ENCODE measurements at regions not wholly inside any gene's neighbourhood (a gene's known extent, or its start where the extent isn't known, plus 50 kb on each side); places are given as distances from the start of the nearest gene placed in this dataset.

- TF ChIP-seq ZBTB4 (CRISPR knock-in tag; IDR thresholded peaks at IDR 0.05; ENCODE audit: borderline replicate concordance): no peak
- no peak for TF ChIP-seq GATAD2A (CRISPR knock-in tag; IDR thresholded peaks at IDR 0.05)
- TF ChIP-seq ATF2 (CRISPR knock-in tag; IDR thresholded peaks at IDR 0.05): no peak
- TF ChIP-seq MAFK (conservative IDR thresholded peaks at IDR 0.05 in 1 of 2, IDR thresholded peaks at IDR 0.05 in 1 of 2; ENCODE audit: low read length in 2 of 2): no peak
These were observed 637.8 kb upstream of the ADGRL3 start (continued) for GRCh38 chr4:60562334-60562733.

DNA sequence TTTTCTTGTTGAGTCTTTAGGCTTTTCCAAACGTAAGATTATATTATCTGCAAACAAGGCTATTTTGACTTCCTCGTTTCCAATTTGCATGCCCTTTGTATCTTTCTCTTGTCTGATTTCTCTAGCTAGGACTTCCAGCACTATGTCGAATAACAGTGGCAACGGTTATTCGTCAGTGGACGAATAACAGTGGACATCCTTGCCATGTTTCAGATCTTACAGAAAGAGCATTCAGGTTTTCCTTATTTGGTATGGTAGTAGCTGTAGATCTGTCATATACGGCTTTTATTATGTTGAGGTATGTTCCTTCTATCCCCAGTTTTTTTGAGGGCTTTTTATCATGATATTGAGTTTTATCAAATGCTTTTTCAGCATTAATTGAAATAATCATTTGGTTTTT is 634.6 kb upstream of the ADGRL3 start:
- ATAC-seq (no peak), DNase-seq (ENCODE audit: low spot score) (no peak), FAIRE-seq (no peak)
- Histone ChIP-seq H3K27ac (ENCODE audit: extremely low read length, insufficient read depth, low read length) (no peak overlapping the region), H3K9me3 (ENCODE audit: low read length) (peaks cover 24% of the 10 kb centered on the region), H2AFZ (ENCODE audit: low read length) (no peak overlapping the region), H3K79me2 (ENCODE audit: insufficient read depth, low read length) (no peaks in the 10 kb centered on the region), H4K20me1 (ENCODE audit: insufficient read depth, low read length) (no peaks in the 10 kb centered on the region), H3K4me2 (ENCODE audit: low read depth, low read length) (no peak overlapping the region), H3K4me3 (replicated peaks in 1 of 3; ENCODE audit: insufficient read depth in 1 of 3, low read depth in 2 of 3, low read length in 3 of 3) (no peak overlapping the region), H3K27me3 (ENCODE audit: control insufficient read depth in 1 of 2, insufficient read depth in 2 of 2, low read length in 2 of 2) (no peaks in the 10 kb centered on the region), H3K4me1 (ENCODE audit: insufficient read depth, low read length) (no peaks in the 10 kb centered on the region), H3K36me3 (replicated peaks in 1 of 2; ENCODE audit: control insufficient read depth in 1 of 2, insufficient read depth in 2 of 2, low read length in 2 of 2) (no peaks in the 10 kb centered on the region), H3K9ac (ENCODE audit: insufficient read depth, low read depth, low read length) (no peak overlapping the region)
- intact Hi-C loops (cut with micrococcal nuclease; ENCODE audit: unreplicated experiment) (no loop called here), in situ Hi-C loops (cut with HindIII; ENCODE audit: extremely low pct_ligation_motif_present, low pct_unique_long_range_greater_than_20kb) (no loop called here)
- ChIA-PET CTCF (ENCODE audit: low intra/inter-chr PET ratio, low total read pairs) (no interaction called here), POLR2A (no interaction called here)
- BruUV-seq (replicated peaks): no TSS peak
- 4% methylated on average over 7 of the region's 7 CpGs for WGBS (ENCODE audit: low lambda C conversion rate)
- TF ChIP-seq NR1H2 (CRISPR knock-in tag; IDR thresholded peaks at IDR 0.05; ENCODE audit: borderline replicate concordance, low read depth) (no peak), MTERF4 (CRISPR knock-in tag; IDR thresholded peaks at IDR 0.05) (no peak), PRPF4 (IDR thresholded peaks at IDR 0.05; ENCODE audit: low read depth, low read length, poor library complexity, severe bottlenecking) (no peak), PTBP1 (IDR thresholded peaks at IDR 0.05; ENCODE audit: low read depth, low read length, poor library complexity, severe bottlenecking) (no peak)
- TF ChIP-seq, protein P1, sequence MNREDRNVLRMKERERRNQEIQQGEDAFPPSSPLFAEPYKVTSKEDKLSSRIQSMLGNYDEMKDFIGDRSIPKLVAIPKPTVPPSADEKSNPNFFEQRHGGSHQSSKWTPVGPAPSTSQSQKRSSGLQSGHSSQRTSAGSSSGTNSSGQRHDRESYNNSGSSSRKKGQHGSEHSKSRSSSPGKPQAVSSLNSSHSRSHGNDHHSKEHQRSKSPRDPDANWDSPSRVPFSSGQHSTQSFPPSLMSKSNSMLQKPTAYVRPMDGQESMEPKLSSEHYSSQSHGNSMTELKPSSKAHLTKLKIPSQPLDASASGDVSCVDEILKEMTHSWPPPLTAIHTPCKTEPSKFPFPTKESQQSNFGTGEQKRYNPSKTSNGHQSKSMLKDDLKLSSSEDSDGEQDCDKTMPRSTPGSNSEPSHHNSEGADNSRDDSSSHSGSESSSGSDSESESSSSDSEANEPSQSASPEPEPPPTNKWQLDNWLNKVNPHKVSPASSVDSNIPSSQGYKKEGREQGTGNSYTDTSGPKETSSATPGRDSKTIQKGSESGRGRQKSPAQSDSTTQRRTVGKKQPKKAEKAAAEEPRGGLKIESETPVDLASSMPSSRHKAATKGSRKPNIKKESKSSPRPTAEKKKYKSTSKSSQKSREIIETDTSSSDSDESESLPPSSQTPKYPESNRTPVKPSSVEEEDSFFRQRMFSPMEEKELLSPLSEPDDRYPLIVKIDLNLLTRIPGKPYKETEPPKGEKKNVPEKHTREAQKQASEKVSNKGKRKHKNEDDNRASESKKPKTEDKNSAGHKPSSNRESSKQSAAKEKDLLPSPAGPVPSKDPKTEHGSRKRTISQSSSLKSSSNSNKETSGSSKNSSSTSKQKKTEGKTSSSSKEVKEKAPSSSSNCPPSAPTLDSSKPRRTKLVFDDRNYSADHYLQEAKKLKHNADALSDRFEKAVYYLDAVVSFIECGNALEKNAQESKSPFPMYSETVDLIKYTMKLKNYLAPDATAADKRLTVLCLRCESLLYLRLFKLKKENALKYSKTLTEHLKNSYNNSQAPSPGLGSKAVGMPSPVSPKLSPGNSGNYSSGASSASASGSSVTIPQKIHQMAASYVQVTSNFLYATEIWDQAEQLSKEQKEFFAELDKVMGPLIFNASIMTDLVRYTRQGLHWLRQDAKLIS (CRISPR knock-in tag; IDR thresholded peaks at IDR 0.05): no peak
- TF ChIP-seq, protein P2, sequence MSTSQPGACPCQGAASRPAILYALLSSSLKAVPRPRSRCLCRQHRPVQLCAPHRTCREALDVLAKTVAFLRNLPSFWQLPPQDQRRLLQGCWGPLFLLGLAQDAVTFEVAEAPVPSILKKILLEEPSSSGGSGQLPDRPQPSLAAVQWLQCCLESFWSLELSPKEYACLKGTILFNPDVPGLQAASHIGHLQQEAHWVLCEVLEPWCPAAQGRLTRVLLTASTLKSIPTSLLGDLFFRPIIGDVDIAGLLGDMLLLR (CRISPR knock-in tag; IDR thresholded peaks at IDR 0.05): no peak
- TF ChIP-seq, protein P3, sequence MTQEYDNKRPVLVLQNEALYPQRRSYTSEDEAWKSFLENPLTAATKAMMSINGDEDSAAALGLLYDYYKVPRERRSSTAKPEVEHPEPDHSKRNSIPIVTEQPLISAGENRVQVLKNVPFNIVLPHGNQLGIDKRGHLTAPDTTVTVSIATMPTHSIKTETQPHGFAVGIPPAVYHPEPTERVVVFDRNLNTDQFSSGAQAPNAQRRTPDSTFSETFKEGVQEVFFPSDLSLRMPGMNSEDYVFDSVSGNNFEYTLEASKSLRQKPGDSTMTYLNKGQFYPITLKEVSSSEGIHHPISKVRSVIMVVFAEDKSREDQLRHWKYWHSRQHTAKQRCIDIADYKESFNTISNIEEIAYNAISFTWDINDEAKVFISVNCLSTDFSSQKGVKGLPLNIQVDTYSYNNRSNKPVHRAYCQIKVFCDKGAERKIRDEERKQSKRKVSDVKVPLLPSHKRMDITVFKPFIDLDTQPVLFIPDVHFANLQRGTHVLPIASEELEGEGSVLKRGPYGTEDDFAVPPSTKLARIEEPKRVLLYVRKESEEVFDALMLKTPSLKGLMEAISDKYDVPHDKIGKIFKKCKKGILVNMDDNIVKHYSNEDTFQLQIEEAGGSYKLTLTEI (CRISPR knock-in tag; conservative IDR thresholded peaks at IDR 0.05): no peak
